ENCODE measurements at regions not wholly inside any gene's neighbourhood (a gene's known extent, or its start where the extent isn't known, plus 50 kb on each side); places are given as distances from the start of the nearest gene placed in this dataset.

- TF ChIP-seq, protein P1, sequence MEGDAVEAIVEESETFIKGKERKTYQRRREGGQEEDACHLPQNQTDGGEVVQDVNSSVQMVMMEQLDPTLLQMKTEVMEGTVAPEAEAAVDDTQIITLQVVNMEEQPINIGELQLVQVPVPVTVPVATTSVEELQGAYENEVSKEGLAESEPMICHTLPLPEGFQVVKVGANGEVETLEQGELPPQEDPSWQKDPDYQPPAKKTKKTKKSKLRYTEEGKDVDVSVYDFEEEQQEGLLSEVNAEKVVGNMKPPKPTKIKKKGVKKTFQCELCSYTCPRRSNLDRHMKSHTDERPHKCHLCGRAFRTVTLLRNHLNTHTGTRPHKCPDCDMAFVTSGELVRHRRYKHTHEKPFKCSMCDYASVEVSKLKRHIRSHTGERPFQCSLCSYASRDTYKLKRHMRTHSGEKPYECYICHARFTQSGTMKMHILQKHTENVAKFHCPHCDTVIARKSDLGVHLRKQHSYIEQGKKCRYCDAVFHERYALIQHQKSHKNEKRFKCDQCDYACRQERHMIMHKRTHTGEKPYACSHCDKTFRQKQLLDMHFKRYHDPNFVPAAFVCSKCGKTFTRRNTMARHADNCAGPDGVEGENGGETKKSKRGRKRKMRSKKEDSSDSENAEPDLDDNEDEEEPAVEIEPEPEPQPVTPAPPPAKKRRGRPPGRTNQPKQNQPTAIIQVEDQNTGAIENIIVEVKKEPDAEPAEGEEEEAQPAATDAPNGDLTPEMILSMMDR (IDR thresholded peaks at IDR 0.05) = no peak
- no peak for TF ChIP-seq EZH2phosphoT487 (IDR thresholded peaks at IDR 0.05)
Measured at GRCh38 chr14:89085231-89085731, 260.8 kb downstream of the TTC8 start.

All from neural progenitor cell (in vitro differentiated cells).